H1 (cell line): ENCODE measurements at regions not wholly inside any gene's neighbourhood (a gene's known extent, or its start where the extent isn't known, plus 50 kb on each side); places are given as distances from the start of the nearest gene placed in this dataset.

ENCODE experiments used
- CTCF ChIA-PET: fragments of 300-600 bp; sonication (Branson Sonifier 250); formaldehyde crosslinking; loops from one replicate; lab custom pipeline; 2021; ENCODE audit not compliant: partially characterized antibody; lab: Charles Lee
- POLR2A ChIA-PET: fragments of 300-600 bp; sonication (Branson Sonifier 250); formaldehyde crosslinking; loops from one replicate; lab custom pipeline; 2021; ENCODE audit warnings: inconsistent platforms; ENCODE audit not compliant: partially characterized antibody; lab: Charles Lee
- DNase-seq, 2 experiments: peaks; one replicate each; pipeline versions ENCODE4 v3.0.0 to v3.0.0-alpha.2; 2010 to 2022; ENCODE audit warnings: low spot score in 2 of 2, low read depth in 1 of 2, mixed read lengths in 1 of 2
- FAIRE-seq: peaks from 2 replicates; lab custom pipeline; 2011; peaks lifted over from hg19 to GRCh38; lab: Jason Lieb, UNC
- H2AFZ ChIP-seq: 2 replicates; pipeline ENCODE4 v1.8.1; 2012; ENCODE audit warnings: low read length, inconsistent platforms
- H2AK5ac ChIP-seq: 2 replicates; pipeline ENCODE4 v1.6.1; 2013; ENCODE audit warnings: low read depth, low read length
- H2BK120ac ChIP-seq: replicated peaks from 2 replicates; pipeline ENCODE3; 2013; ENCODE audit warnings: low read depth, low read length, inconsistent platforms
- H2BK12ac ChIP-seq: 2 replicates; pipeline ENCODE4 v1.6.1; 2013; ENCODE audit warnings: low read depth, low read length
- H2BK15ac ChIP-seq: 2 replicates; pipeline ENCODE4 v1.6.1; 2013; ENCODE audit warnings: low read length
- H2BK20ac ChIP-seq: 2 replicates; pipeline ENCODE4 v1.6.1; 2013; ENCODE audit warnings: low read length
- H2BK5ac ChIP-seq: 2 replicates; pipeline ENCODE4 v1.6.1; 2013; ENCODE audit warnings: low read depth, low read length
- H3K14ac ChIP-seq: 2 replicates; pipeline ENCODE4 v1.6.1; 2013; ENCODE audit warnings: inconsistent platforms; ENCODE audit not compliant: insufficient read length
- H3K18ac ChIP-seq: 2 replicates; pipeline ENCODE4 v1.6.1; 2013; ENCODE audit warnings: low read length; ENCODE audit errors: extremely low read depth
- H3K23ac ChIP-seq: 2 replicates; pipeline ENCODE4 v1.6.1; 2013; ENCODE audit warnings: inconsistent platforms; ENCODE audit not compliant: insufficient read length
- H3K23me2 ChIP-seq: 2 replicates; pipeline ENCODE4 v1.6.1; 2013; ENCODE audit warnings: low read depth, low read length
- H3K27ac ChIP-seq: 2 replicates; pipeline ENCODE4 v1.6.1; 2011; ENCODE audit warnings: low read depth, low read length, inconsistent platforms
- H3K27me3 ChIP-seq, 4 experiments: replicated peaks in 1 of 4; 1 replicate in 1 of 4; 2 replicates in 3 of 4; pipeline versions ENCODE4 v1.6.1 to v1.8.1; 2011 to 2013; ENCODE audit warnings: low read length in 3 of 4, mild to moderate bottlenecking in 3 of 4, inconsistent platforms in 2 of 4, mixed read lengths in 2 of 4, moderate library complexity in 1 of 4; ENCODE audit not compliant: control insufficient read depth in 3 of 4, insufficient read depth in 3 of 4; ENCODE audit errors: extremely low read depth in 1 of 4
- H3K36me3 ChIP-seq, 4 experiments: 2 replicates each; pipeline versions ENCODE4 v1.6.1 to v1.8.1; 2011 to 2013; ENCODE audit warnings: mild to moderate bottlenecking in 4 of 4, low read length in 3 of 4, moderate library complexity in 2 of 4, control low read depth in 1 of 4, inconsistent platforms in 1 of 4; ENCODE audit not compliant: insufficient read depth in 4 of 4, control insufficient read depth in 2 of 4
- H3K4ac ChIP-seq: replicated peaks from 2 replicates; pipeline ENCODE3; 2013; ENCODE audit warnings: low read length, low read depth, mixed read lengths, inconsistent platforms; ENCODE audit not compliant: insufficient read length
- H3K4me1 ChIP-seq, 4 experiments: replicated peaks in 1 of 4; 1 replicate in 1 of 4; 2 replicates in 3 of 4; pipeline versions ENCODE4 v1.6.1 to v1.8.1; 2011 to 2013; ENCODE audit warnings: low read length in 3 of 4, inconsistent platforms in 2 of 4, mixed read lengths in 1 of 4; ENCODE audit not compliant: insufficient read depth in 4 of 4, control insufficient read depth in 3 of 4
- H3K4me2 ChIP-seq, 2 experiments: 2 replicates each; pipeline versions ENCODE4 v1.6.1 to v1.8.1; 2011 to 2013; ENCODE audit warnings: low read depth in 2 of 2, low read length in 2 of 2, control low read depth in 1 of 2, inconsistent platforms in 1 of 2, mild to moderate bottlenecking in 1 of 2; ENCODE audit not compliant: insufficient read depth in 1 of 2
- H3K4me3 ChIP-seq, 4 experiments: fragments of 200-600, 300-600 bp in 1 of 4; sonication (generic), shearing (Covaris generic), sonication (Bioruptor Twin) in 1 of 4; 2 replicates each; pipeline versions ENCODE4 v1.5.1 to v1.8.1; 2011 to 2016; ENCODE audit warnings: low read length in 4 of 4, low read depth in 3 of 4, control low read depth in 2 of 4, inconsistent platforms in 2 of 4, mild to moderate bottlenecking in 2 of 4, mixed read lengths in 1 of 4, moderate library complexity in 1 of 4; ENCODE audit not compliant: insufficient read depth in 2 of 4; ENCODE audit errors: extremely low read depth in 1 of 4
- H3K56ac ChIP-seq: replicated peaks from 2 replicates; pipeline ENCODE3; 2013; ENCODE audit warnings: low read depth, mild to moderate bottlenecking, mixed read lengths, low read length, inconsistent platforms; ENCODE audit not compliant: insufficient read length
- H3K79me1 ChIP-seq: 2 replicates; pipeline ENCODE4 v1.6.1; 2013; ENCODE audit warnings: low read depth, low read length, control low read depth
- H3K79me2 ChIP-seq, 2 experiments: 2 replicates each; pipeline versions ENCODE4 v1.6.1 to v1.8.1; 2012 to 2013; ENCODE audit warnings: low read length in 2 of 2, mild to moderate bottlenecking in 2 of 2, inconsistent platforms in 1 of 2; ENCODE audit not compliant: insufficient read depth in 2 of 2, control insufficient read depth in 1 of 2
- H3K9ac ChIP-seq, 4 experiments: replicated peaks in 1 of 4; 1 replicate in 1 of 4; 2 replicates in 3 of 4; pipeline versions ENCODE4 v1.6.1 to v1.8.1; 2011 to 2013; ENCODE audit warnings: low read depth in 3 of 4, low read length in 3 of 4, control low read depth in 2 of 4, mild to moderate bottlenecking in 2 of 4, moderate library complexity in 2 of 4, inconsistent platforms in 1 of 4; ENCODE audit errors: extremely low read depth in 1 of 4
- H3K9me3 ChIP-seq, 2 experiments: 2 replicates each; pipeline versions ENCODE4 v1.6.1 to v1.8.1; 2012 to 2013; ENCODE audit warnings: mild to moderate bottlenecking in 2 of 2, moderate library complexity in 2 of 2, control low read depth in 1 of 2, inconsistent platforms in 1 of 2, low read depth in 1 of 2, low read length in 1 of 2, mixed read lengths in 1 of 2; ENCODE audit not compliant: insufficient read depth in 2 of 2
- H4K20me1 ChIP-seq, 2 experiments: replicated peaks in 1 of 2; 2 replicates each; pipeline versions ENCODE3 to v1.8.1; 2011 to 2013; ENCODE audit warnings: inconsistent platforms in 2 of 2, low read length in 2 of 2, mild to moderate bottlenecking in 1 of 2; ENCODE audit not compliant: insufficient read depth in 2 of 2, control insufficient read depth in 1 of 2
- H4K5ac ChIP-seq: 2 replicates; pipeline ENCODE4 v1.6.1; 2013; ENCODE audit warnings: low read length, low read depth, mixed read lengths, inconsistent platforms; ENCODE audit not compliant: insufficient read length
- H4K8ac ChIP-seq: 2 replicates; pipeline ENCODE4 v1.8.0; 2013; ENCODE audit warnings: mild to moderate bottlenecking, moderate library complexity, low read length, inconsistent platforms; ENCODE audit not compliant: insufficient read depth; ENCODE audit errors: extremely low read depth
- H4K91ac ChIP-seq: replicated peaks from 2 replicates; pipeline ENCODE3; 2013; ENCODE audit warnings: low read length, mixed read lengths, inconsistent platforms; ENCODE audit not compliant: insufficient read length
- CREB1 ChIP-seq: IDR thresholded peaks from 2 replicates; pipeline ENCODE4 v1.6.1; 2012; ENCODE audit warnings: inconsistent platforms
- E2F6 ChIP-seq: IDR thresholded peaks from 2 replicates; pipeline ENCODE4 v1.6.1; 2012; ENCODE audit warnings: inconsistent platforms
- EGR1 ChIP-seq: IDR thresholded peaks from 2 replicates; pipeline ENCODE4 v1.6.1; 2011; ENCODE audit warnings: low read depth, low read length, borderline replicate concordance
- GTF2F1 ChIP-seq: IDR thresholded peaks from 2 replicates; pipeline ENCODE4 v1.6.1; 2012; ENCODE audit warnings: low read depth, low read length, improper control_type of control experiment, borderline replicate concordance
- NANOG ChIP-seq: IDR thresholded peaks from 2 replicates; pipeline ENCODE4 v1.6.1; 2011; ENCODE audit warnings: low read length, low read depth, mild to moderate bottlenecking, inconsistent platforms; ENCODE audit not compliant: insufficient read depth, poor library complexity, severe bottlenecking
- RAD21 ChIP-seq, 2 experiments: IDR thresholded peaks in 1 of 2; conservative IDR thresholded peaks in 1 of 2; 2 replicates each; pipeline ENCODE4 v1.6.1; 2011; ENCODE audit warnings: low read depth in 2 of 2, low read length in 2 of 2, improper control_type of control experiment in 1 of 2, inconsistent platforms in 1 of 2, mild to moderate bottlenecking in 1 of 2, moderate library complexity in 1 of 2
- RNF2 ChIP-seq: fragments of 200-900, 300-1000 bp; sonication (generic); IDR thresholded peaks from 2 replicates; pipeline ENCODE4 v1.7.1; 2016; ENCODE audit warnings: borderline replicate concordance, low read depth, mild to moderate bottlenecking, antibody characterized with exemption, low read length; ENCODE audit not compliant: poor library complexity, severe bottlenecking; ENCODE audit errors: missing control alignments
- RXRA ChIP-seq: IDR thresholded peaks from 2 replicates; pipeline ENCODE4 v1.6.1; 2011; ENCODE audit warnings: low read depth, mild to moderate bottlenecking, low read length, moderate library complexity; ENCODE audit not compliant: insufficient read depth
- SP4 ChIP-seq: IDR thresholded peaks from 2 replicates; pipeline ENCODE4 v1.6.1; 2012; ENCODE audit warnings: low read length, inconsistent platforms
- TBP ChIP-seq: IDR thresholded peaks from 2 replicates; pipeline ENCODE4 v1.6.1; 2011; ENCODE audit warnings: low read depth, low read length, improper control_type of control experiment
- WGBS, 2 experiments: shearing (Covaris generic) in 1 of 2; methylation state at CpG; one replicate each; pipeline versions ENCODE4 v1.1.6 to v1.1.7; 2013 to 2015; ENCODE audit warnings: low lambda C conversion rate in 2 of 2, mixed read lengths in 2 of 2, inconsistent platforms in 1 of 2, low coverage in 1 of 2, missing lambda C conversion rate in 1 of 2; ENCODE audit not compliant: insufficient replicate concordance in 2 of 2, insufficient coverage in 1 of 2, insufficient read length in 1 of 2; ENCODE audit errors: extremely low coverage in 1 of 2, missing lambda C conversion rate in 1 of 2; 5-methylcytosine and 5-hydroxymethylcytosine counted together

- CTCF ChIA-PET, result interaction anchor here (0.9 to 3.8 kb wide), 4 partner anchors 12 to 89 kb away, joined by 3 to 16 read pairs (median 3); no protein-coding TSS in a partner anchor
- no peak overlapping the region for H2BK15ac ChIP-seq
- H3K23ac ChIP-seq, result no peak overlapping the region
- no peak overlapping the region for H3K4me2 ChIP-seq
- H3K79me2 ChIP-seq, result no peaks in the 10 kb centered on the region
- H2BK5ac ChIP-seq, result no peak overlapping the region
- no peak overlapping the region for H3K18ac ChIP-seq
- no peak overlapping the region for H2AK5ac ChIP-seq
- H3K9me3 ChIP-seq, result peaks cover 0 to 8% of the 10 kb centered on the region in 2 experiments; a peak in 1 of 4 replicates
- H4K5ac ChIP-seq, result no peak overlapping the region
- no peak overlapping the region for H2BK12ac ChIP-seq
- H3K4ac ChIP-seq, result no peak overlapping the region
- FAIRE-seq, result no peak
- no peak overlapping the region for H2AFZ ChIP-seq
- H3K56ac ChIP-seq, result no peak overlapping the region
- H3K14ac ChIP-seq, result no peak overlapping the region
- no peaks in the 10 kb centered on the region; the same call in 1 of the 2 replicates for H3K79me1 ChIP-seq
- H3K4me1 ChIP-seq, result peaks cover 0 to 9% (median under 1%) of the 10 kb centered on the region in 4 experiments; a peak in 5 of 7 replicates
- H4K8ac ChIP-seq, result no peak overlapping the region
- WGBS, 2 experiments, result 90% methylated on average over 5 of the region's 5 CpGs; no CpG with 5 or more reads in 1 of the 2 experiments
- peaks cover 32 to 39% (median 37%) of the 10 kb centered on the region in 4 experiments for H3K27me3 ChIP-seq
- no peak overlapping the region for H4K91ac ChIP-seq
- no peak overlapping the region for H2BK20ac ChIP-seq
- H3K27ac ChIP-seq, result no peak overlapping the region
- DNase-seq, result no peak
- H4K20me1 ChIP-seq, result peaks cover 0 to 2% of the 10 kb centered on the region in 2 experiments
- H2BK120ac ChIP-seq, result no peak overlapping the region
- no peaks in the 10 kb centered on the region; the same call in 1 of the 2 replicates for H3K23me2 ChIP-seq
- no peak overlapping the region for H3K9ac ChIP-seq
- no peak overlapping the region for H3K4me3 ChIP-seq
- H3K36me3 ChIP-seq, result peaks cover 0 to 7% (median 0%) of the 10 kb centered on the region in 4 experiments; a peak in 1 of 8 replicates
- POLR2A ChIA-PET, result no interaction called here
- no peak for TF ChIP-seq RXRA
- TF ChIP-seq TBP, result no peak
- TF ChIP-seq SP4, result no peak
- no peak for TF ChIP-seq EGR1
- no peak for TF ChIP-seq NANOG
- TF ChIP-seq GTF2F1, result no peak
- no peak for TF ChIP-seq RNF2
- no peak for TF ChIP-seq CREB1
- TF ChIP-seq RAD21 (IDR thresholded peaks at IDR 0.05 in 1 of 2, conservative IDR thresholded peaks at IDR 0.05 in 1 of 2; ENCODE audit: low read depth in 2 of 2, low read length in 2 of 2), result no peak
- TF ChIP-seq E2F6, result no peak
Measured at GRCh38 chr15:31484986-31485385, 158.4 kb downstream of the KLF13 start.
